Glutamatergic neuron (in vitro differentiated cells): ENCODE measurements at regions not wholly inside any gene's neighbourhood (a gene's known extent, or its start where the extent isn't known, plus 50 kb on each side); places are given as distances from the start of the nearest gene placed in this dataset.

ENCODE experiments used
- DNase-seq: peaks from one replicate; pipeline ENCODE4 v3.0.0; 2022
- H3K27ac Mint-ChIP-seq: one replicate; pipeline ENCODE4 v1.8.0; 2020; ENCODE audit warnings: mild to moderate bottlenecking, mixed read lengths, inconsistent platforms; ENCODE audit not compliant: unreplicated experiment
- H3K27me3 Mint-ChIP-seq: one replicate; pipeline ENCODE4 v1.8.0; 2020; ENCODE audit warnings: mild to moderate bottlenecking, moderate library complexity, mixed read lengths, inconsistent platforms; ENCODE audit not compliant: unreplicated experiment
- H3K36me3 Mint-ChIP-seq: one replicate; pipeline ENCODE4 v1.8.0; 2020; ENCODE audit warnings: mild to moderate bottlenecking, mixed read lengths, inconsistent platforms; ENCODE audit not compliant: unreplicated experiment
- H3K4me1 Mint-ChIP-seq: one replicate; pipeline ENCODE4 v1.8.0; 2020; ENCODE audit warnings: mild to moderate bottlenecking, low read depth, mixed read lengths, inconsistent platforms; ENCODE audit not compliant: unreplicated experiment
- H3K4me3 Mint-ChIP-seq: one replicate; pipeline ENCODE4 v1.8.0; 2020; ENCODE audit warnings: mild to moderate bottlenecking, mixed read lengths, inconsistent platforms; ENCODE audit not compliant: unreplicated experiment
- H3K9me3 Mint-ChIP-seq: one replicate; pipeline ENCODE4 v1.8.0; 2020; ENCODE audit warnings: mild to moderate bottlenecking, moderate library complexity, mixed read lengths, inconsistent platforms; ENCODE audit not compliant: unreplicated experiment
- CTCF ChIP-seq: fragments of 200-600 bp; sonication (generic); IDR thresholded peaks from one replicate; pipeline ENCODE4 v1.5.0; 2021; ENCODE audit not compliant: partially characterized antibody, unreplicated experiment

GRCh38 chr10:44042075-44042770, 342.7 kb downstream of the CXCL12 start:
- peaks cover 4% of the 10 kb centered on the region for H3K27me3 Mint-ChIP-seq
- no peak overlapping the region for H3K4me3 Mint-ChIP-seq
- no peak overlapping the region for H3K27ac Mint-ChIP-seq
- TF ChIP-seq CTCF: no peak
- peaks cover 4% of the 10 kb centered on the region for H3K9me3 Mint-ChIP-seq
- no peak for DNase-seq
- peaks cover 26% of the 10 kb centered on the region for H3K4me1 Mint-ChIP-seq
- peaks cover 9% of the 10 kb centered on the region for H3K36me3 Mint-ChIP-seq

- no peak for TF ChIP-seq CTCF
- peaks cover 2% of the 10 kb centered on the region for H3K9me3 Mint-ChIP-seq
- H3K27ac Mint-ChIP-seq: no peak overlapping the region
- H3K4me1 Mint-ChIP-seq: peaks cover 7% of the 10 kb centered on the region
- no peaks in the 10 kb centered on the region for H3K27me3 Mint-ChIP-seq
- no peak for DNase-seq
- H3K4me3 Mint-ChIP-seq: no peak overlapping the region
- peaks cover 9% of the 10 kb centered on the region for H3K36me3 Mint-ChIP-seq
Measured at GRCh38 chr10:44039599-44039998, 345.3 kb downstream of the CXCL12 start.

DNA sequence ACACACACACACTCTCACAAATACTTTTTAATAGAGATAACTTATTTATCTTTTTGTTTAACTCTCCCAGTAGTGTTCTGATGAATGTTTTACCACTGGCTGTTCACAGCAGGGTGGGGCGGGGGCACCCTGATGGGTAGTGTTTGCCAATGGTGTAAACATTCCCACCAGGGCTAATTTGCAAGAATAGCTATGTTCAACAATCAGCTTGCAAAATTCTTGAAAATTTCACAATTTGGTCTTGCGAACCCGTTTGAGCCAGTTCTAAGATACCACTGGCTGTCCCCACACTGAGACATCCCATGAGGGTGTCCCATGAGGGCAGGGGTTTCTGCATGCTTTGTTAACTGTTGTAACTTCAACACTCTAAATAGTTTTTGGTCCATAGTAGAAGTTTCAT, 348.5 kb downstream of the CXCL12 start:
- no peak for TF ChIP-seq CTCF
- no peak for DNase-seq
- H3K27me3 Mint-ChIP-seq: no peaks in the 10 kb centered on the region
- no peaks in the 10 kb centered on the region for H3K9me3 Mint-ChIP-seq
- H3K4me3 Mint-ChIP-seq: no peak overlapping the region
- H3K36me3 Mint-ChIP-seq: peaks cover 7% of the 10 kb centered on the region
- H3K27ac Mint-ChIP-seq: no peak overlapping the region
- no peaks in the 10 kb centered on the region for H3K4me1 Mint-ChIP-seq

DNA sequence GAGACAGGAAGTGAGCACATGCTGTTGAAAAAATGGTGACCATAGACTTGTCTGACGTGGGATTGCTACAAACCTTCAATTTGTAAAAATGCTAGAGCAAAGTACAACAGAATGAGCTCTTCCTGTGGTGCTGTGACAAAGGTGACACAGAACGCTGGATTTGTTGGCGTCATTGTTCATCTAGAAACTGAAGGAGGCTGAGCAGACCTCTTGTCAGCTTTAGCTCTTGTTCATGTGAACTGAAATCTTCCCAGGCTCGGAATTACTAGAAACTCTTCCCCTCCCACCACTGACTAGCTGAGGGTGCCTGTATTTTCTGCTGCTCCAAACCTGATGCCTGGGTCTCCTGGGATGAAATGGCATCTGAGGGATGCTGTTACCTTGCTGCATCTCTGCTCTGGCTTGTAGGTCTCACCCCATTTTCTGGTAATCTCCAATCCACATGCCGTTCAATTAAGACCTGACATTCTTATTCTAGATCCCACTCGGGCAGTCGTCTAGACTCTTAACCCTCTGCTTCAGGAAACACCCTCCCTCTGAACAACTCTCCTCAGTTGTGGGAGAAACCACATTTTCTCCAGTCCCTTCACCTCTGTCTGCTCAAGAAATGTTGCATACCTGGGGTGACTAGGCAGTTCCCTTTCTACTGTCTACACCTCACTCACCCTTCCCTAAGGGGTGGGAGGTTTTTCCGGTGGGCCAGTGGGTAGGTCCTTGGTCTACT, 349.3 kb downstream of the CXCL12 start:
- no peak overlapping the region for H3K27ac Mint-ChIP-seq
- no peaks in the 10 kb centered on the region for H3K9me3 Mint-ChIP-seq
- TF ChIP-seq CTCF: no peak
- H3K27me3 Mint-ChIP-seq: no peaks in the 10 kb centered on the region
- DNase-seq: no peak
- H3K36me3 Mint-ChIP-seq: no peaks in the 10 kb centered on the region
- H3K4me1 Mint-ChIP-seq: no peaks in the 10 kb centered on the region
- no peak overlapping the region for H3K4me3 Mint-ChIP-seq

- no peak for TF ChIP-seq CTCF
- DNase-seq: no peak
- H3K36me3 Mint-ChIP-seq: no peaks in the 10 kb centered on the region
- no peaks in the 10 kb centered on the region for H3K27me3 Mint-ChIP-seq
- H3K9me3 Mint-ChIP-seq: no peaks in the 10 kb centered on the region
- H3K4me3 Mint-ChIP-seq: no peak overlapping the region
- no peak overlapping the region for H3K27ac Mint-ChIP-seq
- H3K4me1 Mint-ChIP-seq: no peaks in the 10 kb centered on the region
Measured at GRCh38 chr10:44034946-44035345, 350.0 kb downstream of the CXCL12 start.
